ENCODE measurements at regions not wholly inside any gene's neighbourhood (a gene's known extent, or its start where the extent isn't known, plus 50 kb on each side); places are given as distances from the start of the nearest gene placed in this dataset.

DNA sequence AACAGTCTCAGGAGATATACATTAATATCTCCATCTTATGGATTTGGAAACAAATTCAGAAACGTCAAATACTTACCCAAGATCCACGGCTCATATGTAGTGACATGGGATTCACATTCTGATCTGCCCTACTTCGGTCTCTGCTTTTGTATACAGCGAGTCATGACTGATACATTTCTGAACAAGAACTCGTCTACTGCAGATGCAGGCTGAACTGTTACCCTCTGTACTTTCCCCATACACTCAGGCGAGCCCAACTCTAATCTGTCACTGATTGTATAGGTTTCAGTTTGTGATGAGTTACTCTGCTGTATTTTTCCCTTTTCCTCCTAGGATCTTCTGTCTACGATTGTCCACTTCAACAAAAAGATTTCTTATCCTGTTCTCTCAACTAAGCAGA is 441.6 kb downstream of the CCDC91 start:
- intact Hi-C loops (cut with DNase I), result no loop called here
- H3K27ac ChIP-seq, result no peak overlapping the region
- no peak for TF ChIP-seq POLR2A (IDR thresholded peaks at IDR 0.05)
- TF ChIP-seq, protein P1, sequence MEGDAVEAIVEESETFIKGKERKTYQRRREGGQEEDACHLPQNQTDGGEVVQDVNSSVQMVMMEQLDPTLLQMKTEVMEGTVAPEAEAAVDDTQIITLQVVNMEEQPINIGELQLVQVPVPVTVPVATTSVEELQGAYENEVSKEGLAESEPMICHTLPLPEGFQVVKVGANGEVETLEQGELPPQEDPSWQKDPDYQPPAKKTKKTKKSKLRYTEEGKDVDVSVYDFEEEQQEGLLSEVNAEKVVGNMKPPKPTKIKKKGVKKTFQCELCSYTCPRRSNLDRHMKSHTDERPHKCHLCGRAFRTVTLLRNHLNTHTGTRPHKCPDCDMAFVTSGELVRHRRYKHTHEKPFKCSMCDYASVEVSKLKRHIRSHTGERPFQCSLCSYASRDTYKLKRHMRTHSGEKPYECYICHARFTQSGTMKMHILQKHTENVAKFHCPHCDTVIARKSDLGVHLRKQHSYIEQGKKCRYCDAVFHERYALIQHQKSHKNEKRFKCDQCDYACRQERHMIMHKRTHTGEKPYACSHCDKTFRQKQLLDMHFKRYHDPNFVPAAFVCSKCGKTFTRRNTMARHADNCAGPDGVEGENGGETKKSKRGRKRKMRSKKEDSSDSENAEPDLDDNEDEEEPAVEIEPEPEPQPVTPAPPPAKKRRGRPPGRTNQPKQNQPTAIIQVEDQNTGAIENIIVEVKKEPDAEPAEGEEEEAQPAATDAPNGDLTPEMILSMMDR (IDR thresholded peaks at IDR 0.05), result no peak
- no peak for DNase-seq
- H3K9me3 ChIP-seq, result no peaks in the 10 kb centered on the region
- H3K36me3 ChIP-seq, result no peaks in the 10 kb centered on the region
- 91 to 92% methylated on average over 7 of the region's 7 CpGs for WGBS, 2 donors
- peaks cover 0 to 4% of the 10 kb centered on the region in 2 donors for H3K4me1 ChIP-seq
- no peaks in the 10 kb centered on the region for H3K27me3 ChIP-seq
- no peak overlapping the region for H3K4me3 ChIP-seq (replicated peaks in 1 of 3)

DNA sequence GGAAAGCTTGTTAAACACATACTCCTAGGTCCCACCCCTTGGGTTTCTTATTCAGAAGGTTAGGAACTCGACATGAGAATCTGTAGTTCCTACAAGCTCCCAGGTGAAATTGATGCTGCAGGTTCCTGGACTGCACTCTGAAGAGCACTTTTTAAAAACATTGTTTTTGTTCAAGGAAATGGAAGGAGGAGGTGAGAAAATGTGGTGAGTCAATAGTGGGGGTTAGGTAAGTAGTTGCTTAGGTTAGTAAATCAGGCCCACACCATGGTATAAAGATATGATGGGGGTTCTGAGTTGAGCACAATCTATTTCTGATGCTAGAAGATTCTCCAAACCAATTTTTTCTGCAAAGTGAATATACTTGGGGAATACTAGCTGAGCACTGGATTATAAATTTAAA is 450.3 kb downstream of the CCDC91 start:
- no peaks in the 10 kb centered on the region for H3K9me3 ChIP-seq
- H3K4me1 ChIP-seq, result no peaks in the 10 kb centered on the region
- no peaks in the 10 kb centered on the region for H3K36me3 ChIP-seq
- H3K4me3 ChIP-seq (replicated peaks in 1 of 3), result no peak overlapping the region
- intact Hi-C loops (cut with DNase I), result no loop called here
- no peak for TF ChIP-seq POLR2A (IDR thresholded peaks at IDR 0.05)
- TF ChIP-seq, protein P1 (IDR thresholded peaks at IDR 0.05), result no peak
- 22 to 36% methylated on average over 1 of the region's 1 CpG for WGBS, 2 donors
- no peaks in the 10 kb centered on the region for H3K27me3 ChIP-seq
- no peak overlapping the region for H3K27ac ChIP-seq
- no peak for DNase-seq

DNA sequence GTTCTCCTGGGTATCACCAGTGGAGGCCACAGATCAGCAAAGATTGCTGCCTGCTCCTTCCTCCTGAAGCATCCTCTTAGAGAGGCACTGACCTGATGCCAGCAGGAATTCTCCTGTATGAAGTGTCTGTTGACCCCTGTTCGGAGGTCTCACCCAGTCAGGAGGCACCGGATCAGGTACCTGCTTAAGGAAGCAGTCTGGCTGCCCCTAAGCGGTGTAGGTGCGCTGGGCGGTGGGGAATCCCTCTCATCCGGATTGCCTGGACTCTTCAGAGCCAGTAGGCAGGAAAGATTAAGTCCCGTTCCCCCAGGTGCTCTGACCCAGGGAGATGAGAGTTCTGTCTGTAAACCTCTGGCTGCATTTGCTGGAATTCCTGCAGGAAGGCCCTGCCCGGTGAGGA is 455.2 kb downstream of the CCDC91 start:
- no peaks in the 10 kb centered on the region for H3K36me3 ChIP-seq
- WGBS, 2 donors, result 49 to 61% methylated on average over 7 of the region's 8 CpGs
- H3K27me3 ChIP-seq, result no peaks in the 10 kb centered on the region
- H3K4me3 ChIP-seq (replicated peaks in 1 of 3), result no peak overlapping the region
- H3K4me1 ChIP-seq, result no peaks in the 10 kb centered on the region
- no peak for DNase-seq
- intact Hi-C loops (cut with DNase I), result no loop called here
- no peak overlapping the region for H3K27ac ChIP-seq
- no peaks in the 10 kb centered on the region for H3K9me3 ChIP-seq
- TF ChIP-seq, protein P1 (IDR thresholded peaks at IDR 0.05), result no peak
- no peak for TF ChIP-seq POLR2A (IDR thresholded peaks at IDR 0.05)

DNA sequence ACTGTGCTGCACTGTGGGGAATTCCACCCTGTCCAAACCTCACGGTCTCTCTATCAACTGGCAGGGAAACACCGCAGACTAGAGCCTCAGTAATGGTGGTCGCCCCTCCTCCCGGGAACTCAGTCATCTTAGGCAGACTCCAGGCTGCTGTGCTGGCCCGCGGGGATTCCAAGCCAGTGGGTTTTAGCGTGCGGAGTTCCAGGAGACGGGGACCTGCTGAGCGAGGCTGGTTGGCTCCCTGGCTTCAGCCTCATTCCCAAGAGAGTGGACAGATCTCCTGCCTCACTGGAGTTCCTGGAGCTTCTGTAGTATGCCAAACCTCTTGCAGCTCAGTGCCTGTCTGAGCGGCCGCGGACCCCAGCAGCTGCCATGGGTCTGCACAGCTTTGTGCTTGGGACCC is 455.6 kb downstream of the CCDC91 start:
- no peak for DNase-seq
- 79 to 94% methylated on average over 6 to 13 of the region's 13 CpGs for WGBS, 2 donors
- intact Hi-C loops (cut with DNase I), result no loop called here
- H3K27me3 ChIP-seq, result no peaks in the 10 kb centered on the region
- H3K27ac ChIP-seq, result no peak overlapping the region
- H3K9me3 ChIP-seq, result no peaks in the 10 kb centered on the region
- H3K4me1 ChIP-seq, result no peaks in the 10 kb centered on the region
- no peak overlapping the region for H3K4me3 ChIP-seq (replicated peaks in 1 of 3)
- TF ChIP-seq POLR2A (IDR thresholded peaks at IDR 0.05), result no peak
- TF ChIP-seq, protein P1 (IDR thresholded peaks at IDR 0.05), result no peak
- no peaks in the 10 kb centered on the region for H3K36me3 ChIP-seq

DNA sequence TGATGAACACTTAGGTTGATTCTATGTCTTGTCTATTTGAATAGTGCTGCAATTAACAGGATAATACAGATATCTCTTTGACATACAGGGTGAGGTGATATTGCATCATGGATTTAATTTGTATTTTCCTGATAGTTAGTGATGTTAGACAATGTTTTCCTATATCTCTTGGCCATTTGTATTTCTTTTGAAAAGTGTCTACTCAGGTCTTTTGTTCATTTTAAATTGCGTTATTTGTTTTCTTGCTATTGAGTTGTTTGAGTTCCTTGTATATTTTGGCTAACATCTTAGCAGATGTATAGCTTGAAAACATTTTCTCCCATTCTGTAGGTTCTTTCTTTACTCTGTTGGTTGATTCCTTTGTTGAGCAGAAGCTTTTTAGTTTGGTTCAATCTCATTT is 460.6 kb downstream of the CCDC91 start:
- Histone ChIP-seq H3K4me1 (no peaks in the 10 kb centered on the region), H3K4me3 (replicated peaks in 1 of 3) (no peak overlapping the region), H3K27ac (no peak overlapping the region), H3K36me3 (no peaks in the 10 kb centered on the region), H3K9me3 (no peaks in the 10 kb centered on the region), H3K27me3 (no peaks in the 10 kb centered on the region)
- 96 to 97% methylated on average over 1 of the region's 1 CpG for WGBS, 2 donors
- DNase-seq, result no peak
- no peak for TF ChIP-seq POLR2A (IDR thresholded peaks at IDR 0.05)
- TF ChIP-seq, protein P1 (IDR thresholded peaks at IDR 0.05), result no peak
- intact Hi-C loops (cut with DNase I), result no loop called here
